GM18907 (cell line): ENCODE measurements at regions not wholly inside any gene's neighbourhood (a gene's known extent, or its start where the extent isn't known, plus 50 kb on each side); places are given as distances from the start of the nearest gene placed in this dataset.
"Not testable (repeated sequence)": the region's sequence is repeated elsewhere in the genome, so short reads cannot be mapped to it uniquely, and the experiment has no call there.

Experiments
- ATAC-seq: cut with Tn5 transposase; IDR thresholded peaks from one replicate; pipeline ENCODE4 v1.9.1; 2021; ENCODE audit warnings: mild to moderate bottlenecking, moderate library complexity; ENCODE audit not compliant: unreplicated experiment

DNA sequence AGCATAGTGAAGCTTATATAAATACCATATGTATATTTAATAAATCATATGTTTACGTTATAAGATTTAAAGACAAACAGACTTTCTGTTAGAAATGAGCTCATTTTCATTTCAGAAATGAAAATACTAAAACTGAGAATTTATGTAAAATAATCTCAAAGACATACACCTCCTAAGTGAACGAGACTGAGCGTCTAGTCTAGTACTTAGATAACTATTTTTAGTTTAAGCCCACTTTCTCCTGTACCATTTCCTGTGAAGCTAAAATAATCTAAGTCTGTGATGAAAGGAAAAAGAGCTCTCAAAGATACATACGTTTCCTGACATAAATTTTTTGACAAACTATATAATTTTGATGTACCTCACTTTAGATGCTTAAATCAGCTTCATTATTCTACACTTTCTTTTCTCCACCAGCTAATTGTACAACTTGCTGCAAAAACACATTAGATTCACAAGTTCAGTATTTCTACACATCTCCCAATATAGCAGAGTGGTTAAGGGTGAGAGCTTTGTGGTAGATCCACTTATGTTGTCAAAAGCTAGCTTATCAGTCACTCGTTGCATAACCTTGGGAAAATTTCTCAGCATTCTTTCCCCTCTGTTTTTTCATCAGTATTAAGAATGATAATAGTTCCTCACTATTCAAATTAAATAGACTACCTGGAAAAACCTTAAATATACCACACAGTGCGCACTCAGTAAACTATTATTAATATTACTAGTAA is 703.0 kb downstream of the PLOD2 start:
- ATAC-seq: no peak

DNA sequence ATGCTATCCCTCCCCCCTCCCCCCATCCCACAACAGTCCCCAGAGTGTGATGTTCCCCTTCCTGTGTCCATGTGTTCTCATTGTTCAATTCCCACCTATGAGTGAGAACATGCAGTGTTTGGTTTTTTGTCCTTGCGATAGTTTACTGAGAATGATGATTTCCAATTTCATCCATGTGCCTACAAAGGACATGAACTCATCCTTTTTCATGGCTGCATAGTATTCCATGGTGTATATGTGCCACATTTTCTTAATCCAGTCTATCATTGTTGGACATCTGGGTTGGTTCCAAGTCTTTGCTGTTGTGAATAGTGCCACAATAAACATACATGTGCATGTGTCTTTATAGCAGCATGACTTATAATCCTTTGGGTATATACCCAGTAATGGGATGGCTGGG is 701.3 kb downstream of the PLOD2 start:
- not testable (repeated sequence) for ATAC-seq

GRCh38 chr3:145471976-145472375 is 689.0 kb downstream of the PLOD2 start:
- no peak for ATAC-seq

- ATAC-seq: not testable (repeated sequence)
These were observed 678.2 kb downstream of the PLOD2 start for GRCh38 chr3:145482735-145483134.

DNA sequence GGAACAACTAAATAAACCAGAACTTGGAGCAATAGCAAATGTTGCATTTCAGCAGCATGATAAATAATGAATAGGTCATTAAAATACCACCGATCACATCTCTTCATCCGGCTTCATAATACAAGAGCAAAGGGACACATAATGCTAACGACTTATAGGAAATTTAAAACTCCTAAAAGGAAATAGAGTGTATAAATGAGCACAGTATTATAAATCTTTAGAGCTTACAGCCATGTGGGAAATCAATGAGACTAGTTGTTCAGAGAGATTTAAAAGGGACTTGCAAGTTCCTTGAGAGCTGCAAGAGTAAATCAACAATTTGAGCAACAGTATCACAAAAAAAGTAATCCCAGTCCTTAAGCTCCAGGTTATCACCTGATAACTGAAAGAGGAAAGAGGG is 677.0 kb downstream of the PLOD2 start:
- no peak for ATAC-seq

- no peak for ATAC-seq
These were observed 672.0 kb downstream of the PLOD2 start for GRCh38 chr3:145489011-145489410.

GRCh38 chr3:145490088-145491048 is 670.6 kb downstream of the PLOD2 start:
- ATAC-seq: no peak

DNA sequence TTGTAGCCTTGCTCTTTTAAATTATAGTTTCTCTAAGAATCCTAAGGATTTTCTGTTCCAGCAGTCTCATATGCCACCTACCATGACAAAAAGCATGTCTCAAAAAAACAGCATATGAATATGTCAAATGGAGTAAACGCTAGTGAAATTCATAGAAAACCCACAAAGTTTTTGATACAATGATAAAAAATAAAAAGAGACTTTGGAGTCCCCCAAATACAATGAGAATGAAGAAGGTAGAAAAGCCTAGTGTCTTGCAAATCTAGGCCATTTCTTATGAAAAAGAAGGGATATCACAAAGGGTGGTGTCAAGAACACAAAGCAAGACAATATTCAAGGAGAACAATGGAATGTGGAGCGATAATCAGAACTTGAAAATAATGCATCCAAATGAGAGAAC is 668.5 kb downstream of the PLOD2 start:
- ATAC-seq: no peak

GRCh38 chr3:145517416-145517815 is 643.6 kb downstream of the PLOD2 start:
- not testable (repeated sequence) for ATAC-seq

DNA sequence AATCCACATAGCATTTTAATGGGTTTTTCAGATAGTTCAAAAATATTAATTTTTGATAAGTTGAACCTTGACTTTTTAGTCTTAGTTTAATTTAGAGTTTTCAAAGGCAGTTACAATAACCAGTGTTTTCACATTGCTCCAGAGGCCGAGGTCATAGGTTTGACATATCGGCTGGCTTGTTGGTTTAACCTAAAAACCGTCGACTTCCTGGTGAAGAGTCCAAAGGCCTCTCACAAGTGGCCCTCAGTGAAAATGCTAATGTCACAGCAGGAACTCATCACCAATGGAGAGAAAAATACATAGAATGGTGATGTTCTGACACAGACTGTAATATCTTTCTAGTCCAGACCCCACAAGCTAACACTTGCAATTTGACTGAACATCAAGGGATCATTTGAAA is 642.3 kb downstream of the PLOD2 start:
- ATAC-seq: no peak

GRCh38 chr3:145519398-145520047 is 641.5 kb downstream of the PLOD2 start:
- no peak for ATAC-seq

DNA sequence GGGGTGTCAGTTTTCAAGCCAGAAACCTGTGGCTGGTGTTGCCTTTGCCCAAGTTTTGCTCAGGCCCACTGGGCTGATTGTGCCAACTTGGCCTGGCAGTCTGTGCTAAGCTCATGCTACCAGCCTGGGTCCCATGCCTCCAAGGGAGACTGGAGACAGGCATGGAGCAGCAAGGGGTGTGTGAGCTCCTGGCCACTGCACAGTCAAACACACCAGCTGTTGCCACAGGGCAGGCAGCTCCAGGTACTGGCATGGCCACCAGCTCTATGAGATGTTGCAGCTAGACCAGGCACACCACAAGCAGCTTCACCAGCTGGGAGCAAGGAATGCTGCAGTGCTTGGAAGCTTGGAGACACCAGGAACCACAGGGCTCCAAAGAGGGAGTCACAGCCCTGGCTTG is 638.8 kb downstream of the PLOD2 start:
- ATAC-seq: no peak

GRCh38 chr3:145522893-145523651 is 637.9 kb downstream of the PLOD2 start:
- no peak for ATAC-seq

- no peak for ATAC-seq
These were observed 629.4 kb downstream of the PLOD2 start for GRCh38 chr3:145531548-145531947.

- ATAC-seq: no peak
These were observed 627.3 kb downstream of the PLOD2 start for GRCh38 chr3:145533696-145534095.

DNA sequence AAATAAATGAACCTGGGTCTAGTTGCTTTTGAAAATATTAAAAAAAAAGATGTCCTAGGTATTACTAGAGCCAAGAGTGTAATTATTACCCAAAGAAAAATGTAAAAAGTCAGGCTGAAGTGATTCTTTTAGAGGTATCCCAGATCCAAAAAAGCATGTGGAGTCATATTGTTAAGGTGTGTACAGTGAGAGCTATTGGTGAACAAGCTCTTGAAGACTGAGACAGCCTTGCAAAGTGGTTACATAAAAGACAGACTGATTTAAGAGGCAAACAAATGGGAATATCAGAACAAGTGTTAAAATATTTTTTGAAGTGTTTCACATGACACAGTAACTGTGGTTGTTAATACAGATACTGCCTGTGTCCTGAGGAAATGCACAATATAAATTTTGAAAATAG is 624.5 kb downstream of the PLOD2 start:
- no peak for ATAC-seq

DNA sequence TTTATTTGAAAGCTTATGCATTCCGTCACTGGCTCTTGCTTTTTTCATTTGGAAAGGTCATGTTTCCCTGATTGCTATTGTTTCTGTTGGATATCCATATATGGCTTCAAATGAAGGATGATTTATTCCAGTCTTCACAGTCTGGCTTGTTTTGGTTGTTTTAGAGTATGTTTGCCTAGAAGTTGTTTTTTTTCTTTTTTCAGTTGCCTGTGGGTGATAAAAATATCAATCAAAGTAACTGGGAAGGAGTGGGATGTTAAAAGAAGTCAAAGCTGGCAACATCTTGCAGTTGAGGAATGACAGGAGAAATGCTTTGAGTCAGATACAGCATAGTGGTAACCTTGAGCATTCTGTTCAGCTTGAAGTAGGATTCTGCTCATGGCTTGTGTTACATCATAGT is 610.5 kb downstream of the PLOD2 start:
- ATAC-seq: no peak

DNA sequence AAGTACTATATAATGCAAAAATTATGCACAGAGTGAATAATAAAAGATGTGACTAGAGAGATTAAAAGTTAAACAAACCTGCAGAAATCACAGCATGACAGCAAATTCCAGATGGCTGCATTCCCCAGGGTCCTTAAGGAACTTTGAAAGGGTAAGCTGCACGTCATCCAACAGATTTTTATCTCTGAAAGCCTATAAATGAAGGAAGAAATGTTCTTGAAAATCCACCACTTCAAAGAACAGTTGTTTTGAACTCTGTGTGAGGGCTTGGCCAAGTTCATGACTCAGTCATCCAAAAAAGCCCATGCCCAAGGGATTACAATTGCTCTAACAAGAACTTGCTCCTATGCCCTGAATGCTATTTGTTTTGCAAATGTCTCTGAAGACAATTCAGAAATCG is 603.6 kb downstream of the PLOD2 start:
- ATAC-seq: no peak

DNA sequence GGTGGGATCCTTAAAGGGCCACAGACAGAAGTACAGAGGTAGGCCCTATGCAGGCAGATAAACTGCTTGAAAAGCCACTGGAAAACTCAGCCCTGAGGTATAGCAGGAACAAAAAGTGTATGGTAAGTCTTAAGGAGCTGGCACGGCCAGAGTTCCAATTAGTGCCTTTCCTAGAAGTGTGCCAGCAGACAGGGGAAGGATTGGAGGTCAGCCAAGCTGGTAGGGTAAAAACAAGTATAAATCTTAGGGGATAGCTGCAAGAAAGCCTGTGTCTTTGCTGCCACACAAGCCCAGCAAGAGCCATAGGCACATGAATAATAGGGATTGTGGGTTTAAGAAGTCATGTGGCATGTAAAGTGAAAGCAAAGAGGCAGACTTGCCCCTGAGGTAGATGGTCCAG is 582.5 kb downstream of the PLOD2 start:
- no peak for ATAC-seq

GRCh38 chr3:145581694-145582093 is 579.3 kb downstream of the PLOD2 start:
- ATAC-seq: no peak

GRCh38 chr3:145604851-145605250 is 556.1 kb downstream of the PLOD2 start:
- no peak for ATAC-seq
